Chondrocyte (in vitro differentiated cells): ENCODE measurements at regions not wholly inside any gene's neighbourhood (a gene's known extent, or its start where the extent isn't known, plus 50 kb on each side); places are given as distances from the start of the nearest gene placed in this dataset.

Experiments
- DNase-seq: peaks from one replicate; pipeline ENCODE4 v3.0.0; 2021; ENCODE audit warnings: mixed read lengths, low spot score
- H3K27ac Mint-ChIP-seq: one replicate; pipeline ENCODE4 v1.8.0; 2021; ENCODE audit warnings: mild to moderate bottlenecking, moderate library complexity, mixed read lengths; ENCODE audit not compliant: unreplicated experiment
- H3K27me3 Mint-ChIP-seq: 2 replicates; pipeline ENCODE4 v1.8.0; 2021; ENCODE audit warnings: low read depth, mixed read lengths
- H3K36me3 Mint-ChIP-seq: 2 replicates; pipeline ENCODE4 v1.8.0; 2021; ENCODE audit warnings: low read depth, mixed read lengths
- H3K4me1 Mint-ChIP-seq: 2 replicates; pipeline ENCODE4 v1.8.0; 2021; ENCODE audit warnings: low read depth, mild to moderate bottlenecking, mixed read lengths
- H3K4me3 Mint-ChIP-seq: one replicate; pipeline ENCODE4 v1.8.0; 2021; ENCODE audit warnings: mild to moderate bottlenecking, moderate library complexity, mixed read lengths; ENCODE audit not compliant: unreplicated experiment
- H3K9me3 Mint-ChIP-seq: 2 replicates; pipeline ENCODE4 v1.8.0; 2021; ENCODE audit warnings: low read depth, mixed read lengths
- TF ChIP-seq, protein P1 (sequence below): fragments of 200-600 bp; sonication (generic); IDR thresholded peaks from 2 replicates; pipeline ENCODE4 v1.5.0; 2021; ENCODE audit warnings: antibody characterized with exemption, mild to moderate bottlenecking, moderate library complexity

GRCh38 chr11:107136892-107137291 lies 118.6 kb upstream of the GUCY1A2 start:
- no peak overlapping the region for H3K27ac Mint-ChIP-seq
- TF ChIP-seq, protein P1, sequence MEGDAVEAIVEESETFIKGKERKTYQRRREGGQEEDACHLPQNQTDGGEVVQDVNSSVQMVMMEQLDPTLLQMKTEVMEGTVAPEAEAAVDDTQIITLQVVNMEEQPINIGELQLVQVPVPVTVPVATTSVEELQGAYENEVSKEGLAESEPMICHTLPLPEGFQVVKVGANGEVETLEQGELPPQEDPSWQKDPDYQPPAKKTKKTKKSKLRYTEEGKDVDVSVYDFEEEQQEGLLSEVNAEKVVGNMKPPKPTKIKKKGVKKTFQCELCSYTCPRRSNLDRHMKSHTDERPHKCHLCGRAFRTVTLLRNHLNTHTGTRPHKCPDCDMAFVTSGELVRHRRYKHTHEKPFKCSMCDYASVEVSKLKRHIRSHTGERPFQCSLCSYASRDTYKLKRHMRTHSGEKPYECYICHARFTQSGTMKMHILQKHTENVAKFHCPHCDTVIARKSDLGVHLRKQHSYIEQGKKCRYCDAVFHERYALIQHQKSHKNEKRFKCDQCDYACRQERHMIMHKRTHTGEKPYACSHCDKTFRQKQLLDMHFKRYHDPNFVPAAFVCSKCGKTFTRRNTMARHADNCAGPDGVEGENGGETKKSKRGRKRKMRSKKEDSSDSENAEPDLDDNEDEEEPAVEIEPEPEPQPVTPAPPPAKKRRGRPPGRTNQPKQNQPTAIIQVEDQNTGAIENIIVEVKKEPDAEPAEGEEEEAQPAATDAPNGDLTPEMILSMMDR = no peak
- H3K36me3 Mint-ChIP-seq = no peaks in the 10 kb centered on the region
- peaks cover 3% of the 10 kb centered on the region for H3K9me3 Mint-ChIP-seq
- no peaks in the 10 kb centered on the region for H3K4me1 Mint-ChIP-seq
- H3K4me3 Mint-ChIP-seq = no peak overlapping the region
- no peak for DNase-seq
- peaks cover 4% of the 10 kb centered on the region for H3K27me3 Mint-ChIP-seq

DNA sequence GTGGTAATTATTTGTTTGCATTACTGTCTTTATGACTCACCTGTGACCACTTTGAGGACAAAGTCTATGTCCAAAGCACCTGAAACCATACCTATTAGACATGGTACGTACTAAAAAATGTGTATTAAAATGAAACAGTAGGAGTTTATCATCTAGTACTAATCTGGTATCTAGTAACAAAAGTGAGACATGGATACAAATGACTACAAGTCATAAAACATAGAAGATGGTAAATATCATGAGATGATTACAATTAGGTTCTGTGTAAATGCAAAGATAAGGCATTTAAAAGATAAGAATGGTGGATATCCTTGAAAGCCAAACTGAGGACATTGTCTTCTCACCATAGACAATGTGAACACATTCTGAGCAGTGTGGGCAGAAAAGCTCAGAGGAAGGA lies 113.5 kb upstream of the GUCY1A2 start:
- Mint-ChIP-seq H3K4me1 (no peaks in the 10 kb centered on the region), H3K9me3 (peaks cover 7% of the 10 kb centered on the region), H3K27me3 (peaks cover 6% of the 10 kb centered on the region), H3K4me3 (no peak overlapping the region), H3K36me3 (peaks cover 2% of the 10 kb centered on the region), H3K27ac (no peak overlapping the region)
- TF ChIP-seq, protein P1 = no peak
- no peak for DNase-seq

GRCh38 chr11:107123022-107123421 lies 104.7 kb upstream of the GUCY1A2 start:
- TF ChIP-seq, protein P1 = peak; percentile 40
- no peak overlapping the region for H3K4me3 Mint-ChIP-seq
- H3K27ac Mint-ChIP-seq = no peak overlapping the region
- H3K36me3 Mint-ChIP-seq = no peaks in the 10 kb centered on the region
- H3K9me3 Mint-ChIP-seq = peaks cover 32% of the 10 kb centered on the region
- H3K27me3 Mint-ChIP-seq = no peaks in the 10 kb centered on the region
- no peaks in the 10 kb centered on the region for H3K4me1 Mint-ChIP-seq
- DNase-seq = no peak

GRCh38 chr11:107118025-107118720 lies 99.9 kb upstream of the GUCY1A2 start:
- Mint-ChIP-seq H3K27ac (no peak overlapping the region), H3K4me1 (peaks cover 5% of the 10 kb centered on the region), H3K27me3 (no peaks in the 10 kb centered on the region), H3K36me3 (no peaks in the 10 kb centered on the region), H3K4me3 (no peak overlapping the region), H3K9me3 (peaks cover 18% of the 10 kb centered on the region)
- DNase-seq = no peak
- TF ChIP-seq, protein P1 = no peak

DNA sequence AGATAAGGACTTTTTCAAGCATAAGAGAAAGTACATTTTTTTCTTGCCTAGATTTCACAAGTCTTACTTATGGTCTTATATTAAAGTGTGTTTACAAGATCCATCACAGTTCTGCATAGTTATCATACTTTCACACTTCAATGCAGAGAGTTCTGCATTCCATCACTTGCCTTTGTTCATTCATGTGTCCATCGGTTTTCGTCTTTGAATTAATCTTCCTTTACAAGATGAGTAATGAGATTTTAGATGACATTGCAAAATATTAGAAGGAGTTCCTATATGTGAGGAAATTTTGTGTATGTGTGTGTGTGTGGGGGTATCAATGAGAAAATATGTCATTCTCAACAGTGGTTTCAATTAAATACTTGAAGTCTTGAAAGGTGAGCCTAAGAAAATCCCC lies 98.1 kb upstream of the GUCY1A2 start:
- Mint-ChIP-seq H3K9me3 (peaks cover 8% of the 10 kb centered on the region), H3K4me3 (no peak overlapping the region), H3K4me1 (peaks cover 5% of the 10 kb centered on the region), H3K27me3 (no peaks in the 10 kb centered on the region), H3K27ac (no peak overlapping the region), H3K36me3 (no peaks in the 10 kb centered on the region)
- no peak for DNase-seq
- TF ChIP-seq, protein P1 = no peak
